GM18519 (cell line): ENCODE measurements at regions not wholly inside any gene's neighbourhood (a gene's known extent, or its start where the extent isn't known, plus 50 kb on each side); places are given as distances from the start of the nearest gene placed in this dataset.

Experiments
- ATAC-seq: cut with Tn5 transposase; IDR thresholded peaks from one replicate; pipeline ENCODE4 v1.9.1; 2021; ENCODE audit warnings: mild to moderate bottlenecking, moderate library complexity; ENCODE audit not compliant: unreplicated experiment, low FRiP score

DNA sequence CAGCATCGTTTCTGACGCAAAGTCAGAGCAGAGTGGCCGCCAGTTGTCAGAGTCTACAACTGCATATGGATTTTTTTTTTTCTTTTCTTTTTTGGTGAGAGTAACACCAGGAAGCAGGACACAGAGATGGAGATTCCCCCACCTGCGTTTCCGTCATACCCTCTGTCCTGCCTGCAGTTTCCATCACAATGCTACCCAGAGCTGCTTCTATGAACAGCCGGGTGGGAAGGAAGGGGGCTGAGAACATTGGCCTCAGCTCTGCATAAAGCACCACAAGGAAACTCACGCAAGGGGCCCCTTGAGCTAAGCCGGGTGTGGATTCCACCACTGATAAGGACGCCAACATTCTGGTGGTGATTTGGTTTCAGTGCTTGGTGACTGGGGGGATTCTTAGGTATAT, 183.5 kb upstream of the AFDN start:
- ATAC-seq = no peak

GRCh38 chr6:167643716-167644115, 183.0 kb upstream of the AFDN start:
- ATAC-seq = no peak

- no peak for ATAC-seq
Measured at GRCh38 chr6:167644412-167645132, 182.1 kb upstream of the AFDN start.

GRCh38 chr6:167645368-167645767, 181.3 kb upstream of the AFDN start:
- ATAC-seq = no peak

DNA sequence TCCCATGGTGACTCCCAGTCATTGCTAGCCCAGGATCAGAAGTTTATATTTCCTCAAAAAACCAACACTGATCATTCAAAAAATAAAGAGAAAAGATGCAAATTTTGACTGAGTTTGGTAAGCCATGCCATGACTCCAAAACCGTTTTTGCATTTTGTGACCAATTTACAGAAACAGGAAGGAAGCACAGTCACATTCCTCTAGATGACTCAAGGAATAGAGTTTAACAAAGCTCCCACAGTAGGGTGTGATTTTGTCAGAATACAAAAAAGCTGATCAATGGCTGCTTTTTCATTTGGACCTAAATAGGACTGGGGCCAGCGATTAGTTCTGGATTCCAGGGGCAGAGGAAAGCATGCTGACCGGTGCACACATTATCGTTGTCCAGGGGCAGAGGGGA, 179.4 kb upstream of the AFDN start:
- no peak for ATAC-seq

GRCh38 chr6:167647737-167648470, 178.8 kb upstream of the AFDN start:
- ATAC-seq = no peak

GRCh38 chr6:167648501-167649278, 178.0 kb upstream of the AFDN start:
- ATAC-seq = no peak

DNA sequence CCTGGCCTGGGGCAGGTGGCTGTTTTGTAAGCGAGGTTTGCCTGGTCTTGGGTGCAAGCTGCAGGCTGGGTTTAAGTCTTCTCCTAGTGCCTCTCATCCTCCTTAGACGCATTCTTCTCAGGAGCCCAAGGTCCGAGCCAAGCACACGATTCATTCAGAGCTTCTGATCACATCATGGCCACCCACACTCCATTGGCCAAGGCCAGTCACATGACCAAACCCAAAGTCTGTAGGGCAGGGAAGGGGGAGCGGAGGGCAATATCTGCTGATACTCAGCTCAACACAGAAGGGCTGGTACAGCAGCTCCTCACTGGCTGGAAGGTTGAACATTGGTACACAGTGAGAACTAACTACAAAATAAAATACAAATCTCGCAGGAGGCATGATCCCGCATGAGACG, 177.2 kb upstream of the AFDN start:
- no peak for ATAC-seq

DNA sequence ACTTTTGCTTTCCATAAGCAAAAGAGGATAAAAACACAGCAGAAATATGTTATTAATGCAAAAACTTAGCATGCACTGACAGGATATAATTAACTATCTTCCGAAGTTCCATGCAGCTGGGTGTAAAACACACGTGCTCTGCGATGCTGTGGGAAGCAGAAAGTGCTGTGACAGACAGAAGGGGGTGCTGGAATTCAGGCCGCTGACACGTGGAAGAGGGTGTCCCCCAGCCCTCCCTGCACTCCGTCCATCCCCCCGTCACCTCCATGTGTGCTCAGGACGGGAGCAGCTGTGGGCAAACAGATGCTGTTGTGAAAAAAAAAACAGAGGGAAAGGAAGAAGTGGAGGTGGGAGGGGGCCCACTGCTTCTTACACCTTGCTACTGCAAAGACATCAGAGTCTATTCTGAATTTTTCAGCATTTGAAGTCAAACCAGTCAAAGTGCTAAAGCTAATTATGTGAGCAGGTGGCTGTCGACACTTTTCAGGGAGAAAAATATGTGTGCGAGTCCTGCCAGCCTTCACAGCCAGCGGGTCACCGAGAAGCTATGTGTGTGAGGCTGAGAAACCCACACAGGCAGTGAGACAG, 175.9 kb upstream of the AFDN start:
- no peak for ATAC-seq

DNA sequence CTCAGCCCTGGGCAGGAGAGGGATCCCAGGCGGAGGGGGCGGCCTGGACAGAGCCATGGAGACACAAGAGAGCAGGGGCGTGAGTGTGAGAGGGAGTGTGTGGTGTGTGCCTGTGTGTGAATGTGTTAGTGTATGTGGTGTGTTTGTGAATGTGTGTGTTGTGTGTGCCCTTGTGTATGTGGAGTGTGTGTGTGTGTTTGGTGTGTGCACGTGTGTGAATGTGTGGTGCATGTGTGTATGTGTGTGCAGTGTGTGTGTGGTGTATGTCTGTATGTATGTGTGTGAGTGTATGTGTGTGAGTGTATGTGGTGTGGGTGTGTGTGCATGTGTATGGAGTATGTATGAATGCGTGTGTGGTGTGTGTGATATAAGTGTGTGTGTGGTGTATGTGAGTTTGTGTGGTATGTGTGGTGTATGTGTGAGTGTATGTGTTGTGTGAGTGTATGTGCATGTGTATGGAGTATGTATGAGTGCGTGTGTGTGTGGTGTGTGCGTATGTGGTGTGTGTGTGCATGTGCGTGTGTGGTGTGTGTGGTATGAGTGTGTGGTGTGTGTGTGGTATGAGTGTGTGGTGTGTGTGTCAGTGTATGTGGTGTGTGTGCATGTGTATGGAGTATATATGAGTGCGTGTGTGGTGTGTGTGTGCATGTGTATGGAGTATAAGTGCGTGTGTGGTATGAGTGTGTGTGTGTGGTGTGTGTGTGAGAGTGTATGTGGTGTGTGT, 175.2 kb upstream of the AFDN start:
- ATAC-seq = no peak

- ATAC-seq = no peak
Measured at GRCh38 chr6:167652042-167652700, 174.5 kb upstream of the AFDN start.

DNA sequence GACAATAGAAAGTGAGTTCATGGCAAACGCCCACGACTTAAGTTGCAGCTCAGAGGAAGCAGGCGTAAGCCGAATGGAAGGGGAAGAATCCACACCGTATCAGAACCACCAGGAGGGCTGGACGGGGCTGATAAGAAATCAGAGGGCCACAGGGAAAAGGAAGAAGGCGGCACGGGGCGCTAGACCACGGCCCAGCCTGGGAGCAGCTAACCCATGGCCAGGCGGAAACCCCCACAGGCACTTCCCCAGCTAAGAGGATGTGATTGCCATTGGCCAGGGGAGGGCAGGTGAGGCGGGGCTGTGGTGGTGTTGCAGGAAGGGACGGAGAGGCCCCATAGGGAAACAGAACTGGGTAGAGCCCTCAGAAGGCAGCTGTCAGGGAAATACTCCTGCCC, 174.0 kb upstream of the AFDN start:
- ATAC-seq = no peak

DNA sequence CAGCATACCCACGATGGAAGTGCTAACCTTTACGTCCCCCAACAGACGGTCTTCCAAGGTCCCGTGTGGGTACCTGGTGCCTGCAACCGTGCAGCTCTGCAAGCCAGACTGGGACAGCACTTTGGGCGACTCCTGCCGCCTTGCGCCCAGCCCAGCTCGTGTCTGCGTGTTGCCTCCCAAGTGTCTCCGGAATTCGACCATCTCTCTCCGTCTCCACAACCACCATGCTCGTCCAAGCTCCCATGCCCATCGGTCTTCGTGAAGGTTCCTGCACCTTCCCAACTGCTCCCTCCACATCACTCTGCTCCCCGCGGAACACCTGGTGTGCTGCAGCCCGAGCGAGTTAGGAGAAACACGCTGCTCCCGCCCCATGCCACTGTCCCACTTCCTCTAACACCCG, 173.2 kb upstream of the AFDN start:
- no peak for ATAC-seq

- ATAC-seq = no peak
Measured at GRCh38 chr6:167654389-167654788, 172.3 kb upstream of the AFDN start.

- ATAC-seq = no peak
Measured at GRCh38 chr6:167655174-167655821, 171.4 kb upstream of the AFDN start.

DNA sequence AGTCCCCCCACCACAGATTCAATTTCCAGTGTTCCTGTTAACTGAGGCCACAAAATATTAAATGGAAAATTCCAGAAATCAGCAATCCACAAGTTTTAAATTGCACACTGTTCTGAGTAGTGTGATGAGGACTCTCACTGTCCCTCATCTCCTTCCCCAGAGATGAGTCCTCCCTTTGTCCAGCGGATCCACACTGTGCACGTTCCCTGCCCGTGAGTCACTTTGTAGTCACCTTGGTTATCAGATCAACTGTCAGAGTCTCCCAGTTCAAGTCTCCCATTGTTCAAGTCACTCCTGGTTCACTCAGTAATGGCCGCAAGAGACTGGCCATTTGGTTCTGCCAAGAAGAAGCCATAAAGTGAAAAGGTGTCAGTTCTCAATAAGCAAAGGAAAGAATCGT, 168.6 kb upstream of the AFDN start:
- ATAC-seq = no peak

DNA sequence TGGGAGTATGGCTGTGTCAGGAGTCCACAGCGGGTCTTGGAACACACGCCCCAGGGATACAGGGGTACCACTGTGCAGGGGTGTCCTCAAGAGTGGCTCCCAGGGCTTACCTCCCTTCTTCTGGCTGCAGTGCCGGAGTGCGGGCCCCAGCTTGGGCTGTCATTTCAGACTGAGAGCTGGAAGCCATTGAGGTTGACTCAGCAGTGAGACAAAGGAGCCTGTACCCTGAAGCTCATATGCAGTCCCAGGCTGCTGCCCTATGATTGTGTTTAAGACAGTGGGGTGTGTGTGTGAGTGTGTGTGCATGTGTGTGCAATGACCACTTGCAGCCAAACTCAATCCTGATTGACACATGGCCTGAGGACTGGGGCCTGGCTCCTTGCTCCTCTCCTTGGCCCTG, 167.7 kb upstream of the AFDN start:
- no peak for ATAC-seq

GRCh38 chr6:167660424-167660823, 166.3 kb upstream of the AFDN start:
- no peak for ATAC-seq

DNA sequence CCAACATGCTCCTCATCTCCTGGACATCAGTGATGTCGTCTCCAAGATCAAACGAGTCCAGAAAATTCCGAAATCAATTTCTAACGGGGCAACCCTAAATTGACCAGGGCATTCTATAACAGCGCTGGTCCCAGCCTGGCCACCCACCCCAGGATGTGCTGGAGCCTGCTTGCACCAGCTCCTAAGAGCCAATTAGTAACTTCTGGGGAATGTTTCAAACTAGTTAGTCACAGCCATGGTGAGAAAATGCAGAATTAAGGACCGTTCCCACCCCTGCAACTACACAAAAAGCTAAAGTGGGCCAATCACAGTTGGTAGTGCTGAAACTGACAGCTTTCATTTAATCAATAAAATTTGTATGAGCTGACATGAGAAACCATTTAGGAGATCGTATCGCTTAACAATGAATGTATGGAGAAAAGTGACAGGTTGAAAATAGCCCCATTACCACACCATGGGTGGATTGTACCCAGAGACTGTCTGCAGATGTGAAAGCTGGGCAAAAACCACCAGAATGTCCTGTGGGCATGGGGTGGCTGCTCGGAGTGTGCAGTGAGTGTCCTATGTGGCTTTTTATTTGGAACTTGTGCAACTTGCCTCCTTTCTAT, 165.7 kb upstream of the AFDN start:
- ATAC-seq = no peak
